Osteoblast (primary cell): ENCODE measurements at regions not wholly inside any gene's neighbourhood (a gene's known extent, or its start where the extent isn't known, plus 50 kb on each side); places are given as distances from the start of the nearest gene placed in this dataset.

ENCODE experiments used
- DNase-seq: peaks from one replicate; pipeline ENCODE4 v3.0.0; 2011; ENCODE audit warnings: low spot score, mixed read lengths; ENCODE audit not compliant: insufficient read length; ENCODE audit errors: missing footprints
- H2AFZ ChIP-seq: 2 replicates; pipeline ENCODE4 v1.6.0; 2011; ENCODE audit warnings: mild to moderate bottlenecking, low read length
- H3K27ac ChIP-seq: 2 replicates; pipeline ENCODE4 v1.5.1; 2011; ENCODE audit warnings: mild to moderate bottlenecking, low read depth, low read length, moderate library complexity
- H3K27me3 ChIP-seq: 2 replicates; pipeline ENCODE4 v1.6.0; 2012; ENCODE audit warnings: mild to moderate bottlenecking, control low read depth, inconsistent platforms, low read length, moderate library complexity; ENCODE audit not compliant: insufficient read depth
- H3K36me3 ChIP-seq: 2 replicates; pipeline ENCODE4 v1.5.1; 2011; ENCODE audit warnings: mild to moderate bottlenecking, low read length, control low read depth, moderate library complexity; ENCODE audit not compliant: insufficient read depth
- H3K4me1 ChIP-seq: 2 replicates; pipeline ENCODE4 v1.5.1; 2011; ENCODE audit warnings: mild to moderate bottlenecking, low read length, control low read depth, moderate library complexity; ENCODE audit not compliant: insufficient read depth
- H3K4me2 ChIP-seq: 2 replicates; pipeline ENCODE4 v1.6.0; 2011; ENCODE audit warnings: mild to moderate bottlenecking, low read length; ENCODE audit not compliant: insufficient read depth
- H3K4me3 ChIP-seq: fragments of 200-600 bp; sonication (generic); 3 replicates; pipeline ENCODE4 v1.5.1; 2012; ENCODE audit warnings: mild to moderate bottlenecking, low read length, inconsistent platforms; ENCODE audit not compliant: insufficient read depth
- H3K79me2 ChIP-seq: 2 replicates; pipeline ENCODE4 v1.6.0; 2012; ENCODE audit warnings: mild to moderate bottlenecking, low read length, control low read depth, inconsistent platforms; ENCODE audit not compliant: insufficient read depth
- H3K9me3 ChIP-seq: 2 replicates; pipeline ENCODE4 v1.5.1; 2011; ENCODE audit warnings: low read depth, low read length, control low read depth
- H4K20me1 ChIP-seq: 2 replicates; pipeline ENCODE4 v1.6.0; 2012; ENCODE audit warnings: mild to moderate bottlenecking, low read length, control low read depth; ENCODE audit not compliant: insufficient read depth
- TF ChIP-seq, protein P1 (sequence below): IDR thresholded peaks from 2 replicates; pipeline ENCODE4 v1.5.1; 2011; ENCODE audit warnings: mild to moderate bottlenecking, low read depth, low read length, moderate library complexity; ENCODE audit errors: extremely low read depth

DNA sequence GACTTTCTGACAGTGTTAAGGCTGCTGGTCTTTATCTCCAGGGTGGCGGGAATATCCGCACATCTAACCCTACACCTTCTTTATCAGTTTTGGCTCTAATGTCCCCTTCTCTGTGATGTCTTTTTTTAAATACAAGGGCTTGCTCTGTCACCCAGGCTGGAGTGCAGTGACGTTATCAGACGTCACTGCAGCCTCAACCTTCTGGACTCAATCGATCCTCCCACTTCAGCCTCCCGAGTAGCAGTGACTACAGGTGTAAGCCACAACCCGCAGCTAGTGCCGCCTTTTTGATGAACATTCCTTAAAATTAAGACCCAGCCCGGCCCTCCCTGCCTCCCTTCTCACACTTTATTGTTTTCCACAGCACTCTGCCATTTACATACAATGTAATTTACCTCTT, 120.1 kb upstream of the CDH4 start:
- no peak overlapping the region for H3K4me2 ChIP-seq
- H3K27me3 ChIP-seq: peaks cover 3% of the 10 kb centered on the region
- TF ChIP-seq, protein P1, sequence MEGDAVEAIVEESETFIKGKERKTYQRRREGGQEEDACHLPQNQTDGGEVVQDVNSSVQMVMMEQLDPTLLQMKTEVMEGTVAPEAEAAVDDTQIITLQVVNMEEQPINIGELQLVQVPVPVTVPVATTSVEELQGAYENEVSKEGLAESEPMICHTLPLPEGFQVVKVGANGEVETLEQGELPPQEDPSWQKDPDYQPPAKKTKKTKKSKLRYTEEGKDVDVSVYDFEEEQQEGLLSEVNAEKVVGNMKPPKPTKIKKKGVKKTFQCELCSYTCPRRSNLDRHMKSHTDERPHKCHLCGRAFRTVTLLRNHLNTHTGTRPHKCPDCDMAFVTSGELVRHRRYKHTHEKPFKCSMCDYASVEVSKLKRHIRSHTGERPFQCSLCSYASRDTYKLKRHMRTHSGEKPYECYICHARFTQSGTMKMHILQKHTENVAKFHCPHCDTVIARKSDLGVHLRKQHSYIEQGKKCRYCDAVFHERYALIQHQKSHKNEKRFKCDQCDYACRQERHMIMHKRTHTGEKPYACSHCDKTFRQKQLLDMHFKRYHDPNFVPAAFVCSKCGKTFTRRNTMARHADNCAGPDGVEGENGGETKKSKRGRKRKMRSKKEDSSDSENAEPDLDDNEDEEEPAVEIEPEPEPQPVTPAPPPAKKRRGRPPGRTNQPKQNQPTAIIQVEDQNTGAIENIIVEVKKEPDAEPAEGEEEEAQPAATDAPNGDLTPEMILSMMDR: no peak
- H3K79me2 ChIP-seq: no peaks in the 10 kb centered on the region
- H3K9me3 ChIP-seq: no peaks in the 10 kb centered on the region
- no peaks in the 10 kb centered on the region for H4K20me1 ChIP-seq
- H3K27ac ChIP-seq: no peak overlapping the region
- no peak overlapping the region for H3K4me3 ChIP-seq
- H3K36me3 ChIP-seq: no peaks in the 10 kb centered on the region
- DNase-seq: no peak
- H3K4me1 ChIP-seq: no peaks in the 10 kb centered on the region
- H2AFZ ChIP-seq: no peak overlapping the region

DNA sequence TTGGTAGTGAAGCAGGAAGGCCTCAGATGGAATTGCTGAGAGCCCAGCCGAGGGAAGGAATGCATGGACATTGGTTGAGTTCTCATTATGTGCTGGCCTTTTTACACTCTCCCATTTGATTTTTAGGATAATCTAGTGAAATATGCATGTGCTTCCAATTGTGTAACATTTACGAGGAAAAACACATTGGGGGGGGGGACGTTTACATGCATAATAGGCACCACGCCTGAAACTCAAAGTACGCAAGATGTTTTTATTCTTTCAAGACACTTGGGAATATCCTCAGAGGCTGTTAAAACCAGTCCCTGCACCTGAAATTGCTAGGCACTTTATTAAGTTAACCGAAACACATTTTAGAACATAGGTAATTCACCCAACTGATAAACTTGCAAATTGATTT, 118.5 kb upstream of the CDH4 start:
- Histone ChIP-seq H3K79me2 (no peaks in the 10 kb centered on the region), H4K20me1 (no peaks in the 10 kb centered on the region), H3K4me3 (no peak overlapping the region), H3K36me3 (no peaks in the 10 kb centered on the region), H3K27me3 (peaks cover 3% of the 10 kb centered on the region), H3K9me3 (no peaks in the 10 kb centered on the region), H3K4me1 (no peaks in the 10 kb centered on the region), H3K4me2 (no peak overlapping the region), H3K27ac (no peak overlapping the region), H2AFZ (no peak overlapping the region)
- TF ChIP-seq, protein P1: no peak
- DNase-seq: no peak

DNA sequence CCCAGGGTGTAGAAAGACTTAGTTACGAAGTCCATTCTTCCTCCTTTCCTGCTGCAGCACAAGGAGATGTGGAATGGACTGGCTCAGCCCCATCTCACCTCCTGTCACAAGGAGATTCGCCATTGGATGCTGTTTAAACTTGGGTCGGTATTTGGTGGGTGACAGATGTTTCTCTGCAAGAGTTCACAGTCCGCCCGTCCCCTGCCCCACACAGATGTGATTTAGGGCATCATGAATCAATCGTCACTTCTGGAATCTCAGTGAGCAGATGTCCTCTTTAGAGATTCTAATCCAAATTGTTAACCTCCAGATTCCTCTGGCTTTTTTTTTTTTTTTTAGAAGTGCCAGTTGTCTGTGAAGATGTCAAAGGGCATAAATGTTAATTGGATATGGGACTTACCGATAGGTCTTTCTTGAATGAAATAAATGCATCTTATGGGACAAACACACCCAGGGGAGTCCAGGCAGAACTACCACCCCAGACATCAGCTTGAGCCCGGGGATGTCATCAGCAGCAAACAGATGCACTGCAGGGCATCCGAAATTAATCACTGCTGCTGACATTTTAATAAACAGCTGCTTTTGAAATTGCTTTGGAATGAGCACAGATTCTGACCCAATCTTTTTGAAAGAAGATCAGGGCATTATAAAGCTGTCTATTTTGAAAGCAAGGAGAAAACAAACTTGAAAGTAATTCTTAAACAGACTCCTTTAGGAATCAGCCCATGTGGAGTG, 117.6 kb upstream of the CDH4 start:
- no peaks in the 10 kb centered on the region for H3K9me3 ChIP-seq
- H3K27ac ChIP-seq: no peak overlapping the region
- no peak for DNase-seq
- H3K4me3 ChIP-seq: no peak overlapping the region
- H4K20me1 ChIP-seq: no peaks in the 10 kb centered on the region
- H3K4me1 ChIP-seq: no peaks in the 10 kb centered on the region
- H3K27me3 ChIP-seq: peaks cover 5% of the 10 kb centered on the region
- no peaks in the 10 kb centered on the region for H3K36me3 ChIP-seq
- no peaks in the 10 kb centered on the region for H3K79me2 ChIP-seq
- no peak overlapping the region for H3K4me2 ChIP-seq
- TF ChIP-seq, protein P1: no peak
- H2AFZ ChIP-seq: no peak overlapping the region

DNA sequence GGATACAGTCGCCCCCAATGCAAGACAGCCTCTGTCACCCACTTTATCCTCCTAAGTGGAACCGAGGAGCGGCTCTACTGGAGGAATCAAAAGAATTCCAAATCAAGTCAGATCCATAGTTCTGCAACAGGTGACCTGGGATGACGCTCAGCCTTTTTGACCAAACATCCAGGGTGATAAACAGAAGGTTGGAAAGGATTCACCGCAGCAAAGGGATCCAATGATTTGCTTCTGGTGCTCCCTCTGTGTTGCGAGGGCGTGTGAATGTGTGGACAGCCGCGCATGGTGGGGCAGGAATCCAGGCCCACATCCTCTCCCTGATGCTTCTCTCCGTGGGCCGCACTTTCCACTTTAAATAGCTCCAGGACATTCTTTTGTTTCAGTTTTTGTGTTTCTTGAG, 116.8 kb upstream of the CDH4 start:
- Histone ChIP-seq H3K4me1 (no peaks in the 10 kb centered on the region), H3K27ac (no peak overlapping the region), H3K4me3 (no peak overlapping the region), H2AFZ (no peak overlapping the region), H4K20me1 (no peaks in the 10 kb centered on the region), H3K27me3 (peaks cover 13% of the 10 kb centered on the region), H3K9me3 (no peaks in the 10 kb centered on the region), H3K36me3 (no peaks in the 10 kb centered on the region), H3K4me2 (no peak overlapping the region), H3K79me2 (no peaks in the 10 kb centered on the region)
- TF ChIP-seq, protein P1: no peak
- DNase-seq: no peak
